Ovary (tissue), 3 donors: ENCODE measurements at regions not wholly inside any gene's neighbourhood (a gene's known extent, or its start where the extent isn't known, plus 50 kb on each side); places are given as distances from the start of the nearest gene placed in this dataset.

Experiments used
- EP300 ChIP-seq: sonication (generic); formaldehyde crosslinking; IDR thresholded peaks from one replicate; pipeline ENCODE4 v1.6.1; 2017; ENCODE audit warnings: antibody characterized with exemption
- POLR2A ChIP-seq: fragments of 450-650 bp; IDR thresholded peaks from one replicate; pipeline ENCODE4 v1.6.1; 2017; ENCODE audit warnings: antibody characterized with exemption, mild to moderate bottlenecking, moderate library complexity
- TF ChIP-seq, protein P1 (sequence below), 3 donors: fragments of 450-650 bp in 2 of 3; fragments of 200-600 bp in 1 of 3; IDR thresholded peaks; one replicate each; pipeline versions ENCODE4 v1.5.1 to v1.8.0; 2016 to 2022; ENCODE audit warnings: antibody characterized with exemption in 3 of 3, mild to moderate bottlenecking in 1 of 3
- donor health status: DM: no; HTN: no; CAD: no.

GRCh38 chr4:116489739-116490138 lies 595.6 kb downstream of the TRAM1L1 start:
- TF ChIP-seq, protein P1, sequence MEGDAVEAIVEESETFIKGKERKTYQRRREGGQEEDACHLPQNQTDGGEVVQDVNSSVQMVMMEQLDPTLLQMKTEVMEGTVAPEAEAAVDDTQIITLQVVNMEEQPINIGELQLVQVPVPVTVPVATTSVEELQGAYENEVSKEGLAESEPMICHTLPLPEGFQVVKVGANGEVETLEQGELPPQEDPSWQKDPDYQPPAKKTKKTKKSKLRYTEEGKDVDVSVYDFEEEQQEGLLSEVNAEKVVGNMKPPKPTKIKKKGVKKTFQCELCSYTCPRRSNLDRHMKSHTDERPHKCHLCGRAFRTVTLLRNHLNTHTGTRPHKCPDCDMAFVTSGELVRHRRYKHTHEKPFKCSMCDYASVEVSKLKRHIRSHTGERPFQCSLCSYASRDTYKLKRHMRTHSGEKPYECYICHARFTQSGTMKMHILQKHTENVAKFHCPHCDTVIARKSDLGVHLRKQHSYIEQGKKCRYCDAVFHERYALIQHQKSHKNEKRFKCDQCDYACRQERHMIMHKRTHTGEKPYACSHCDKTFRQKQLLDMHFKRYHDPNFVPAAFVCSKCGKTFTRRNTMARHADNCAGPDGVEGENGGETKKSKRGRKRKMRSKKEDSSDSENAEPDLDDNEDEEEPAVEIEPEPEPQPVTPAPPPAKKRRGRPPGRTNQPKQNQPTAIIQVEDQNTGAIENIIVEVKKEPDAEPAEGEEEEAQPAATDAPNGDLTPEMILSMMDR (IDR thresholded peaks at IDR 0.05), result no peak
- TF ChIP-seq EP300, result no peak
- no peak for TF ChIP-seq POLR2A
